ENCODE measurements at regions not wholly inside any gene's neighbourhood (a gene's known extent, or its start where the extent isn't known, plus 50 kb on each side); places are given as distances from the start of the nearest gene placed in this dataset.
"Not testable (repeated sequence)": the region's sequence is repeated elsewhere in the genome, so short reads cannot be mapped to it uniquely, and the experiment has no call there.

DNA sequence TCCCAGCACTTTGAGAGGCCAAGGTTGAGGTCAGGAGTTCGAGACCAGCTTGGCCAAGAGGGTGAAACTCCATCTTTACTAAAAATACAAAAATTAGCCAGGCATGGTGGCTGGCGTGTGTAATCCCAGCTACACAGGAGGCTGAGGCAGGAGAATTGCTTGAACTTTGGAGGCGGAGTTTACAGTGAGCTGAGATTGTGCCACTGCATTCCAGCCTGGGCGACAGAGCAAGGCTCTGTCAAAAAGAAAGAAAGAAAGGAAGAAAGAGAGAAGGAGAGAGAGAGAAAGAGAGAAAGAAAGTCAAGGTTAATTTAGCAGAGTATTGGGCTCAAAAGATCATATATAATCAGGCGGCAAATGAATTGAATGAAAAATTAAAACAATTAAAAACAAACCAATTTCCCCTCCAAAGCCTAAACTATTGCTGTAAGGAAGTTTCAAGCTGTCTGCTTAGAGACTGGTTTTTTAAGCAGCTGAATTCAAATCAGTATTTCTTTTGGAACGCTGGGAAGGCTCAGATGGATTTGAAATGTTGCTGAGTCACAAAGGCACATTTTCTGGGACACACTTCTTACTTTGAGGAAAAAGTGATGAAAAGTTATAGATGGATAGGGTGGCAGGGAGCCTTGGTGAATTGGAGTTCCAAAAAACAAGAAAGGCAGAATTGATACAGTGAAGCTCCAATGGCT, 81.3 kb upstream of the BHLHE40 start:
- no peak for DNase-seq

- no peak for DNase-seq
These were observed 80.6 kb upstream of the BHLHE40 start for GRCh38 chr3:4898454-4899313.

GRCh38 chr3:4899710-4900109, 79.5 kb upstream of the BHLHE40 start:
- DNase-seq, result no peak

DNA sequence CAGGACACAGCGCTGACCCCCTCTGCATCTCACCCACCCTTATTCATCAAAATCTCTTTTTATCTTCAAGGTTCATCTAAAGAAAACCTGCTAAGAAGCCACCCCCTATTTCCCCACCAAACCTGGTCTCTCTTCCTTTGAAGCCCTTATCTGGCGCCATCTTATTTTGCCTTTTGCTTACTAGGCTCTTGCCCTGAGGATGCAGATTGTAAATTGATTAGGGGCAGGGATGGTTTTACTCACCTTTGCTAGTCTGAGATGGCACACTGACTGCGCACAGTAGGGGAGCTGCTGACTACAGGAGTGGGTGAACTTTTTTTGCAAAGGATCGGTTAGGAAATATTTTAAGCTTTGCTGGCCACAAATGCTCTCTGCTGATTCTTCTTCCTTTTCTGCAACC, 78.9 kb upstream of the BHLHE40 start:
- no peak for DNase-seq

- no peak for DNase-seq
These were observed 74.2 kb upstream of the BHLHE40 start for GRCh38 chr3:4904811-4905695.

GRCh38 chr3:4906107-4906621, 73.1 kb upstream of the BHLHE40 start:
- peak; percentile 31 for DNase-seq

DNA sequence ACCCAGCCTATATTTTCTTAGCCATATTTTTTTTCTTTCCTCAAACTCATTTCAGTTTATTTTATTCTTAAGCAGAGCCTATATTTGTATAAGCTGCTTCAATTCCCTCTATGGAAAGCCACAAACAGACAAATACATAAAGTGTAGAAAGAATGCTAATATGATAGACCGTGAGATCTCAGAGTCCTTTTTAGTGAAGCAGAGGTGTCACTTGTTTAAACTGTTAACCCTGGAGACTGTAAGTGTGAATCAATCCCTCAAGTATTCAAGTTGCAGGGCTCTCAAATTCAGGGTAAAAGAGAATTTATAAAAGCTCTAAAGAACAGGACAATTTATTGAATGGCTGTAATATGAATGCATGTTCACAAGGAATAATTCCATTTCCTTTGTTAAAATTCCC, 72.2 kb upstream of the BHLHE40 start:
- no peak for DNase-seq

GRCh38 chr3:4907643-4908432, 71.4 kb upstream of the BHLHE40 start:
- no peak for DNase-seq

- no peak for DNase-seq
These were observed 70.6 kb upstream of the BHLHE40 start for GRCh38 chr3:4908433-4909156.

GRCh38 chr3:4914464-4914863, 64.8 kb upstream of the BHLHE40 start:
- DNase-seq, result no peak

- DNase-seq, result not testable (repeated sequence)
These were observed 57.6 kb upstream of the BHLHE40 start for GRCh38 chr3:4921589-4921988.

GRCh38 chr3:4926892-4927291, 52.3 kb upstream of the BHLHE40 start:
- DNase-seq, result no peak

DNA sequence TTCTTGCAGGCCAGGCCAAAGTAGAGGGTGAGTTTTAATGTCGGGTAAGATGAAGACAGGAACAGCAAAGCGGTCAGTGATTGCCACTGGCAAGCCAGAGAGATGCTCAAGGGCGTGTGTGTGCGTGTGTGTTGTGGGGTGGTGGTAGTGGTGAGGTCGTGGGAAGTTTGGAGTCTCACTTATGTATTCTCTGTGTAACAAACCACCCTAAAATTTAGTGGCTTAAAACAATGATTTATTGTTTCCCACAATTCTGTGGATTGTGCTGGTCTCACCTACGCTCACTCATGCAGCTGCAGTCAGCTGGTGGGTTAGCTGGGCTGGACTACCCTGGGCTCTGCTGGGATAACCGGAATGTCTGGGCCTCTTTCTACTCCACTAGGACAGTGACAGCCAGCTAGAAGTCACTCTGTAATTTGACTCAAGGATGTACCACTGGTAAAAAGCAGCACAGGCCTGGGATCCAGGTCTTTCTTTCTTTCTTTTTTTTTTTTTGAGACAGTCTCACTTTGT, 50.9 kb upstream of the BHLHE40 start:
- no peak for DNase-seq
